ENCODE measurements at regions not wholly inside any gene's neighbourhood (a gene's known extent, or its start where the extent isn't known, plus 50 kb on each side); places are given as distances from the start of the nearest gene placed in this dataset.

DNA sequence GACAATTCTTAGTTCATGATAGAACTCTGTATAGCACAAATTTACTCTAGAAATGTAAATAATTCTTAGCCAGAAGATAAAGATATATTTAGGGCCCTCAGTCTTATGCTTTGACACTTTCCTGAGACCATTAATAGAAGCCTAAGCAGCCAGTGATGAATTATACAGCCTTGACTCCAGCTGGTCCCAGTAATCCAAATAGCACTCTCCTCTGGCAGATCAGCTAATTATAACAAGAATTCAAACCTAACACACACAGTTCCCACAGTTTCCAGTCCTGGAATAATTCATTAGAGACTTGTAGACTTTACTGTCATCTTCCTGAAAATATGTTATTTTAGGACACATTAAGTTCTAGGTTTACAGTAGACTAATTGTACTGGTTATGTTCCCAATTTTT lies 50.4 kb downstream of the SHOC1 start:
- no peak for FAIRE-seq
- no peak overlapping the region for H2BK5ac ChIP-seq (ENCODE audit: low read depth, low read length)
- no peak overlapping the region for H2BK120ac ChIP-seq (replicated peaks; ENCODE audit: low read depth, low read length)
- H2AFZ ChIP-seq (ENCODE audit: low read length): no peak overlapping the region
- no peaks in the 10 kb centered on the region for H3K27me3 ChIP-seq (replicated peaks in 1 of 4; ENCODE audit: control insufficient read depth in 3 of 4, extremely low read depth in 1 of 4, insufficient read depth in 3 of 4, low read length in 3 of 4)
- no peak overlapping the region for H3K56ac ChIP-seq (replicated peaks; ENCODE audit: insufficient read length, low read depth, low read length)
- POLR2A ChIA-PET (ENCODE audit: partially characterized antibody): no interaction called here
- H2BK15ac ChIP-seq (ENCODE audit: low read length): no peak overlapping the region
- no peak overlapping the region for H4K91ac ChIP-seq (replicated peaks; ENCODE audit: insufficient read length, low read length)
- TF ChIP-seq RXRA (IDR thresholded peaks at IDR 0.05; ENCODE audit: insufficient read depth, low read depth, low read length) (no peak), ATF3 (IDR thresholded peaks at IDR 0.05; ENCODE audit: insufficient read depth, low read depth, low read length) (no peak), SP2 (IDR thresholded peaks at IDR 0.05; ENCODE audit: low read length) (no peak), SIN3A (conservative IDR thresholded peaks at IDR 0.05 in 1 of 2, IDR thresholded peaks at IDR 0.05 in 1 of 2; ENCODE audit: low read depth in 1 of 2, low read length in 2 of 2) (no peak), SRF (IDR thresholded peaks at IDR 0.05; ENCODE audit: low read depth, low read length) (no peak), CHD2 (IDR thresholded peaks at IDR 0.05; ENCODE audit: low read length) (no peak), JUN (IDR thresholded peaks at IDR 0.05; ENCODE audit: low read depth, low read length) (no peak), KDM1A (IDR thresholded peaks at IDR 0.05; ENCODE audit: borderline replicate concordance, low read length) (no peak)
- no peak overlapping the region for H4K8ac ChIP-seq (ENCODE audit: extremely low read depth, insufficient read depth, low read length)
- H3K23ac ChIP-seq (ENCODE audit: insufficient read length): no peak overlapping the region
- DNase-seq (ENCODE audit: low read depth in 1 of 2, low spot score in 2 of 2): no peak
- no peaks in the 10 kb centered on the region for H3K9me3 ChIP-seq (ENCODE audit: insufficient read depth in 2 of 2, low read depth in 1 of 2, low read length in 1 of 2)
- no peak overlapping the region for H3K9ac ChIP-seq (replicated peaks in 1 of 4; ENCODE audit: extremely low read depth in 1 of 4, low read depth in 3 of 4, low read length in 3 of 4)
- no peaks in the 10 kb centered on the region for H3K36me3 ChIP-seq (ENCODE audit: control insufficient read depth in 2 of 4, insufficient read depth in 4 of 4, low read length in 3 of 4)
- no peak overlapping the region for H3K14ac ChIP-seq (ENCODE audit: insufficient read length)
- H4K20me1 ChIP-seq (replicated peaks in 1 of 2; ENCODE audit: control insufficient read depth in 1 of 2, insufficient read depth in 2 of 2, low read length in 2 of 2): no peaks in the 10 kb centered on the region
- H3K4me1 ChIP-seq (replicated peaks in 1 of 4; ENCODE audit: control insufficient read depth in 3 of 4, insufficient read depth in 4 of 4, low read length in 3 of 4): no peaks in the 10 kb centered on the region
- CTCF ChIA-PET (ENCODE audit: partially characterized antibody): interaction anchor here (2.0 kb wide), 1 partner anchor 16 kb away, joined by 8 read pairs; no protein-coding TSS in a partner anchor
- H3K18ac ChIP-seq (ENCODE audit: extremely low read depth, low read length): no peak overlapping the region
- H3K4ac ChIP-seq (replicated peaks; ENCODE audit: insufficient read length, low read depth, low read length): no peak overlapping the region
- H3K27ac ChIP-seq (ENCODE audit: low read depth, low read length): no peak overlapping the region
- H2BK20ac ChIP-seq (ENCODE audit: low read length): no peak overlapping the region
- no peak overlapping the region for H2AK5ac ChIP-seq (ENCODE audit: low read depth, low read length)
- no peaks in the 10 kb centered on the region for H3K79me2 ChIP-seq (ENCODE audit: control insufficient read depth in 1 of 2, insufficient read depth in 2 of 2, low read length in 2 of 2)
- no peaks in the 10 kb centered on the region for H3K79me1 ChIP-seq (ENCODE audit: low read depth, low read length)
- no peaks in the 10 kb centered on the region; the same call in 1 of the 2 replicates for H3K23me2 ChIP-seq (ENCODE audit: low read depth, low read length)
- H2BK12ac ChIP-seq (ENCODE audit: low read depth, low read length): no peak overlapping the region
- no peak overlapping the region for H3K4me3 ChIP-seq (ENCODE audit: extremely low read depth in 1 of 4, insufficient read depth in 2 of 4, low read depth in 3 of 4, low read length in 4 of 4)
- H4K5ac ChIP-seq (ENCODE audit: insufficient read length, low read depth, low read length): no peak overlapping the region
- no peak overlapping the region for H3K4me2 ChIP-seq (ENCODE audit: insufficient read depth in 1 of 2, low read depth in 2 of 2, low read length in 2 of 2)
